Parathyroid adenoma (tissue), 2 donors: ENCODE measurements at regions not wholly inside any gene's neighbourhood (a gene's known extent, or its start where the extent isn't known, plus 50 kb on each side); places are given as distances from the start of the nearest gene placed in this dataset.

Experiments
- H2AFZ ChIP-seq: fragments of 300-600 bp; sonication (generic); one replicate; pipeline ENCODE4 v1.7.0; 2017; ENCODE audit warnings: antibody characterized with exemption, mild to moderate bottlenecking
- H3K27ac ChIP-seq: fragments of 300-600 bp; sonication (generic); one replicate; pipeline ENCODE4 v1.7.0; 2017
- H3K27me3 ChIP-seq: fragments of 300-600 bp; sonication (generic); one replicate; pipeline ENCODE4 v1.7.0; 2017; ENCODE audit warnings: low read length; ENCODE audit not compliant: control insufficient read depth, insufficient read depth
- H3K36me3 ChIP-seq: fragments of 300-600 bp; sonication (generic); one replicate; pipeline ENCODE4 v1.7.0; 2017; ENCODE audit warnings: low read length; ENCODE audit not compliant: control insufficient read depth, insufficient read depth
- H3K4me1 ChIP-seq: fragments of 300-600 bp; sonication (generic); one replicate; pipeline ENCODE4 v1.7.0; 2017; ENCODE audit warnings: control low read depth
- H3K4me2 ChIP-seq: fragments of 300-600 bp; sonication (generic); one replicate; pipeline ENCODE4 v1.7.0; 2017; ENCODE audit warnings: low read length
- H3K4me3 ChIP-seq: fragments of 300-600 bp; sonication (generic); one replicate; pipeline ENCODE4 v1.7.0; 2017; ENCODE audit warnings: low read depth, low read length
- H3K79me2 ChIP-seq: fragments of 300-600 bp; sonication (generic); one replicate; pipeline ENCODE4 v1.7.0; 2017; ENCODE audit warnings: control low read depth
- H3K9ac ChIP-seq: fragments of 300-600 bp; sonication (generic); one replicate; pipeline ENCODE4 v1.7.0; 2017; ENCODE audit warnings: mild to moderate bottlenecking
- H3K9me3 ChIP-seq: fragments of 300-600 bp; sonication (generic); one replicate; pipeline ENCODE4 v1.7.0; 2017; ENCODE audit warnings: low read length; ENCODE audit not compliant: control insufficient read depth
- TF ChIP-seq, protein P1 (sequence below): fragments of 300-600 bp; sonication (generic); IDR thresholded peaks from one replicate; pipeline ENCODE4 v1.7.0; 2017; ENCODE audit warnings: antibody characterized with exemption, mild to moderate bottlenecking
- donor health status: primary hyperparathyroidism.

DNA sequence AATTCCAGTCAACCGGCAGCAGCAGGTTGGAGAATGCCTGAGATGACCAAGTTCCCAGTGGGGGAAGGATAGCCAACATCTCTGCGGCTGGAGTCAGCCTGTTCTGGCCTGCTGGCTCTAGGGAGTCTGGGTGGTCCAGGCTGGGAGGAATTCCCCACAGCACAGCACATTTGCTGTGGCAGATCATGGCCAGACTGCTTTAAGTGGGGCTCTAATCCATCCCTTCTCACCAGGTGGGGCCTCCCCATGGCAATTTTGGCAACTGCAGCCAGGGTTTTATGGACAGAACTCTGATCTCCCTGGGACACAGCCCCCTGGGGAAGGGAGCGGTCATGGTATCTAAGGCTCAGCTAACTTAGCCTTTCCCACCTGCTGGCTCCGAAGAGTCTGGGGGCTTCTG, 226.1 kb downstream of the DTWD2 start:
- no peaks in the 10 kb centered on the region for H3K9me3 ChIP-seq
- no peaks in the 10 kb centered on the region for H3K36me3 ChIP-seq
- TF ChIP-seq, protein P1, sequence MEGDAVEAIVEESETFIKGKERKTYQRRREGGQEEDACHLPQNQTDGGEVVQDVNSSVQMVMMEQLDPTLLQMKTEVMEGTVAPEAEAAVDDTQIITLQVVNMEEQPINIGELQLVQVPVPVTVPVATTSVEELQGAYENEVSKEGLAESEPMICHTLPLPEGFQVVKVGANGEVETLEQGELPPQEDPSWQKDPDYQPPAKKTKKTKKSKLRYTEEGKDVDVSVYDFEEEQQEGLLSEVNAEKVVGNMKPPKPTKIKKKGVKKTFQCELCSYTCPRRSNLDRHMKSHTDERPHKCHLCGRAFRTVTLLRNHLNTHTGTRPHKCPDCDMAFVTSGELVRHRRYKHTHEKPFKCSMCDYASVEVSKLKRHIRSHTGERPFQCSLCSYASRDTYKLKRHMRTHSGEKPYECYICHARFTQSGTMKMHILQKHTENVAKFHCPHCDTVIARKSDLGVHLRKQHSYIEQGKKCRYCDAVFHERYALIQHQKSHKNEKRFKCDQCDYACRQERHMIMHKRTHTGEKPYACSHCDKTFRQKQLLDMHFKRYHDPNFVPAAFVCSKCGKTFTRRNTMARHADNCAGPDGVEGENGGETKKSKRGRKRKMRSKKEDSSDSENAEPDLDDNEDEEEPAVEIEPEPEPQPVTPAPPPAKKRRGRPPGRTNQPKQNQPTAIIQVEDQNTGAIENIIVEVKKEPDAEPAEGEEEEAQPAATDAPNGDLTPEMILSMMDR: no peak
- H3K27ac ChIP-seq: no peak overlapping the region
- H3K4me3 ChIP-seq: no peak overlapping the region
- no peaks in the 10 kb centered on the region for H3K4me1 ChIP-seq
- no peaks in the 10 kb centered on the region for H3K79me2 ChIP-seq
- H3K27me3 ChIP-seq: no peaks in the 10 kb centered on the region
- H2AFZ ChIP-seq: no peak overlapping the region
- no peak overlapping the region for H3K9ac ChIP-seq
- no peak overlapping the region for H3K4me2 ChIP-seq

DNA sequence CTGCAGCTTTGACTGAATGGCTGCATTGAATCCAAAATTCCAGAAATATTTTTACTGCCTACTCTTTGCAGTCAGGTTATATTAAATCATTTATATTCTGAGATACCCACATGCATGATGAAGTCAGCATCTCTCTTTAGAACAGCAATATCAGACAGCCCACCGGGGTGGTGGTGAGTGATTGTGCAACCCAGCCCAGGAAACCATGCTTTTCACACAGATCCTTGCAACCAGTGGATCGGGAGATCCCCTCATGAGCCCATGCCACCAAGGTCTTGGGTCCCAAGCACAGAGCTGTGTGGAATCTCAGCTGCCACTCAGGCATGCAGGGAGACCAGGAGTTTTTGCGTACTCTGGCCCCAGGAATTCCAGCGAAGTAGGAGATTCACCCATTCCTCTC, 226.5 kb downstream of the DTWD2 start:
- Histone ChIP-seq H3K27me3 (no peaks in the 10 kb centered on the region), H3K4me3 (no peak overlapping the region)

DNA sequence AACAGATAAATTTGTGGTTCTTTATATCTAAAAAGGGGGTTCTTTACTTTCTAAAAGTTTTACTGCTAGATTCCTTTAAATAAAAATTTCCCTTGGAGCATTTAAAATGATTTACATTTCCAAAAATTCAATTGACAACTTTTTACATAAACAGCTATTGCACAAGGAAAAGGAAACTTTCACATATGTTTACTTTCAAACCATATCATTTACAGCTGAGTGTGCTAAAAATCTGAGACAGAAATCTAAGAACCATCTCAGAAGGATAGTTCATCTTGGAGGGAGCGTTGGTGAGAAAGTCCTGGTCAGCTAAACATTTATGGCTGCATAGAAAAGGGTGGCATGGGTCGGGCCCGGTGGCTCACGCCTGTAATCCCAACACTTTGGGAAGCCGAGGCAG, 235.4 kb downstream of the DTWD2 start:
- TF ChIP-seq, protein P1: no peak
- Histone ChIP-seq H3K4me2 (no peak overlapping the region), H3K79me2 (no peaks in the 10 kb centered on the region), H3K9me3 (no peaks in the 10 kb centered on the region), H3K9ac (no peak overlapping the region), H2AFZ (peak overlapping the region; percentile 31), H3K27me3 (no peaks in the 10 kb centered on the region), H3K4me1 (peaks cover 33% of the 10 kb centered on the region), H3K36me3 (no peaks in the 10 kb centered on the region), H3K27ac (peak overlapping the region; percentile 31), H3K4me3 (no peak overlapping the region)

More for the DNA sequence above, 226.5 kb downstream of the DTWD2 start:
- Histone ChIP-seq H3K27ac (no peak overlapping the region), H3K9me3 (no peaks in the 10 kb centered on the region), H3K36me3 (no peaks in the 10 kb centered on the region), H2AFZ (no peak overlapping the region), H3K79me2 (no peaks in the 10 kb centered on the region), H3K9ac (no peak overlapping the region), H3K4me2 (no peak overlapping the region), H3K4me1 (no peaks in the 10 kb centered on the region)
- TF ChIP-seq, protein P1: no peak

DNA sequence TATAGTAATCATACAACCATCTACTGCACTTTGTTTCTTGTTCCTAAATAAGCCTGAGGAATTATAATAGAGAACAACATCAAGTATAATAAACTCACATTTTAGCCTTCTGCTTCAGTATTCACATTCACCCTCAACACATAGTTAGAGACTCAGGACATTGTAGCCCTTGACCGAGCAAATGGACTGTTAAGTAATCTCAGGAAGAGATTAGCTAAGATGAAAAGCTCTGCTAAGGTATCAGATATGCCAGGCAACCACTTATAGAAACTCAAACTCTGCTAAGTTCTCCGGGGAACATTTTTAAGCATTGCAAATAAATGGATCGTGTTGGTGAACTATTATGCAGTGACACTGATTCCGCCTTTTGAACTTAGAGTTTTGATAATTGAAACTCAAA, 252.0 kb downstream of the DTWD2 start:
- no peak overlapping the region for H3K4me3 ChIP-seq
- no peaks in the 10 kb centered on the region for H3K27me3 ChIP-seq
- H3K79me2 ChIP-seq: no peaks in the 10 kb centered on the region
- TF ChIP-seq, protein P1: no peak
- no peaks in the 10 kb centered on the region for H3K9me3 ChIP-seq
- H3K9ac ChIP-seq: no peak overlapping the region
- H2AFZ ChIP-seq: no peak overlapping the region
- no peak overlapping the region for H3K27ac ChIP-seq
- no peak overlapping the region for H3K4me2 ChIP-seq
- H3K36me3 ChIP-seq: no peaks in the 10 kb centered on the region
- H3K4me1 ChIP-seq: no peaks in the 10 kb centered on the region

DNA sequence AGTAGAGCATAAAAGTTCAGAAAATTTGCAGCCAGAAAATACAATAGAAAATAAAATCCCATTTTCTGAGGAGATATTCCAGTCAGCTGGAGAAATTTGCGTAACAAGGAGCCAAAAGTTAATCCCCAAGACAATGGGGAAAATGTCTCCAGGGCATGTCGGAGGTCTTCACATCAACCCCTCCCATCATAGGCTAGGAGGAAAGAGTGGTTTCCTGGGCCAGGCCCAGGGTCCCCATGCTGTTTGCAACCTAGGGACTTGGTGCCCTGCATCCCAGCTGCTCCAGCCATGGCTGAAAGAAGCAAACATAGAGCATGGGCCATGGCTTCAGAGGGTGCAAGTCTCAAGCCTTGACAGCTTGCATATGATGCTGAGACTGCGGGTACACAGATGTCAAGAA, 255.0 kb downstream of the DTWD2 start:
- Histone ChIP-seq H3K36me3 (no peaks in the 10 kb centered on the region), H3K4me1 (no peaks in the 10 kb centered on the region), H3K9me3 (no peaks in the 10 kb centered on the region), H3K27ac (no peak overlapping the region), H3K4me2 (no peak overlapping the region), H3K9ac (no peak overlapping the region), H3K27me3 (no peaks in the 10 kb centered on the region), H3K79me2 (no peaks in the 10 kb centered on the region), H3K4me3 (no peak overlapping the region), H2AFZ (no peak overlapping the region)
- TF ChIP-seq, protein P1: no peak
